Fibroblast of the aortic adventitia (primary cell): ENCODE measurements at regions not wholly inside any gene's neighbourhood (a gene's known extent, or its start where the extent isn't known, plus 50 kb on each side); places are given as distances from the start of the nearest gene placed in this dataset.

Experiments
- DNase-seq: peaks from one replicate; pipeline ENCODE4 v3.0.0-alpha.2; 2010; ENCODE audit warnings: low read depth
- H3K4me3 ChIP-seq: 2 replicates; pipeline ENCODE4 v1.5.1; 2011; ENCODE audit warnings: low read depth, mild to moderate bottlenecking, control low read depth, low read length, moderate library complexity
- TF ChIP-seq, protein P1 (sequence below): IDR thresholded peaks from 2 replicates; pipeline ENCODE4 v1.5.1; 2011; ENCODE audit warnings: mild to moderate bottlenecking, low read length, control low read depth, inconsistent platforms; ENCODE audit not compliant: insufficient read depth

DNA sequence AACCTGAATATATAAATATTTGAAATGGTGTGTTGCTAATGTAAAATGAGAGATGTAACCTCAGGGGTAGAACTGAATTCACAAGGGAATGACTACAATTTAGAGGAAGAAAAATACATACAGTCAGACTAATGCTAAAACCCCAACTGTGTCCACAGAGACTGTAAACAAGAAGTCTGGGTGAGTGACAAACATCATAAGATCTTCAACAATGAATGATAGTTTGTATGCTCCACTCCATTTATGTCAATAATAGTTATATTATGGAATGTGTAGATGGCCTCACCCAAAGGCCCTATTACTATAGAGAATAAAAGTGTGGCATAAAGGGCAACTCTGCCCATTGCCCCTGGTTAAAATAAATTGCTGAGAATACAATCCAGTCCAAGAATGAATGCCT lies 102.9 kb downstream of the CETN3 start:
- TF ChIP-seq, protein P1, sequence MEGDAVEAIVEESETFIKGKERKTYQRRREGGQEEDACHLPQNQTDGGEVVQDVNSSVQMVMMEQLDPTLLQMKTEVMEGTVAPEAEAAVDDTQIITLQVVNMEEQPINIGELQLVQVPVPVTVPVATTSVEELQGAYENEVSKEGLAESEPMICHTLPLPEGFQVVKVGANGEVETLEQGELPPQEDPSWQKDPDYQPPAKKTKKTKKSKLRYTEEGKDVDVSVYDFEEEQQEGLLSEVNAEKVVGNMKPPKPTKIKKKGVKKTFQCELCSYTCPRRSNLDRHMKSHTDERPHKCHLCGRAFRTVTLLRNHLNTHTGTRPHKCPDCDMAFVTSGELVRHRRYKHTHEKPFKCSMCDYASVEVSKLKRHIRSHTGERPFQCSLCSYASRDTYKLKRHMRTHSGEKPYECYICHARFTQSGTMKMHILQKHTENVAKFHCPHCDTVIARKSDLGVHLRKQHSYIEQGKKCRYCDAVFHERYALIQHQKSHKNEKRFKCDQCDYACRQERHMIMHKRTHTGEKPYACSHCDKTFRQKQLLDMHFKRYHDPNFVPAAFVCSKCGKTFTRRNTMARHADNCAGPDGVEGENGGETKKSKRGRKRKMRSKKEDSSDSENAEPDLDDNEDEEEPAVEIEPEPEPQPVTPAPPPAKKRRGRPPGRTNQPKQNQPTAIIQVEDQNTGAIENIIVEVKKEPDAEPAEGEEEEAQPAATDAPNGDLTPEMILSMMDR = no peak
- H3K4me3 ChIP-seq = no peak overlapping the region
- no peak for DNase-seq

DNA sequence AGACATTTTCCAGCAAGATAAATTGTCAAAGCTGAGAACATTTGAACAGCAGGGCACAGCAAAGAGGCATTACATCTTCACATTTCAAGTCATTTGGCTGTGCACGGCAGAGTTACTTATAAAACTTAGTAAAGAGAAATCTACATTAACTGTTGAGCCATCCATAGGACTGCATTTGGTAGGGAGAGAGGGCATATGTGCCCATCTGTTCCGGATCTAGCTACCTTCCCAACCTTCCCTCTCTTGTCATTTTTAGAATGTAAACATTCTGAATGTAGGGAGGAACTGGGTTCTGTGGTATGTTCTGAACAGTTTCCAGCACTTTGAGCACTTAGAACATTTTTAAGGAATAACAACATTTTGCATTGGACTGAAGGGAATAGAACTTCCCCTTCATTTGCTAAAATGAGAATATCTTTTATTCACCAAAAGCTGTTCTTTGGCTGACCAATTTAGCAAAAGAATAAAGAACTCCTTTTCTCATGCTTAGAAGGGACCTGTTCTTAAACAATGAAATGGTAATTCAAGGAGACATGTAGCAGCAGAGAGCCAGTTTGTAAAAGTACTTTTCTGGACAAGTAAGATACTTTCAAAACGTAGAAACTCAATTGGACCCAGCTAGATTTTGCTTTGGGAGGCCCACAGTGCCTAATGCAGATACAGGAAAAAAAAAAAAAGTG lies 104.4 kb downstream of the CETN3 start:
- H3K4me3 ChIP-seq = no peak overlapping the region
- no peak for DNase-seq
- TF ChIP-seq, protein P1 = no peak

DNA sequence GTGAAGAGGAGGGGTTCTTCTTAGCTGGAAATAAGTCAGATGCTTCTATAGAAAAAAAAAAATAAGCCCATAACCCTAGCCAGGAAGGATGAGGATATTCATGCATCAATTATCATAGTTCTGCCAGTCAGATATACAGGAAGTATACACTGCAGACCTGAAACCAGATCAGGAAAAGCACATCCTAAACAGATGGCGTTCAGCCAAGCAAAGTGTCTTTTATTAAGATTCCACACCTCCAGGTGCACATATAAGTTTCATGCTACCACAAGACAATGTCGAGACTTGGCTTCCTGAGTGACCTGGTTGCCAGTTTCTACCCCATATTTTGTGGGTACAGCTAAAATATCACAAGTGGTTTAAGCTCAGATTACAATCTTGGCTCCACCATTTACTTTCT lies 108.3 kb downstream of the CETN3 start:
- no peak overlapping the region for H3K4me3 ChIP-seq

DNA sequence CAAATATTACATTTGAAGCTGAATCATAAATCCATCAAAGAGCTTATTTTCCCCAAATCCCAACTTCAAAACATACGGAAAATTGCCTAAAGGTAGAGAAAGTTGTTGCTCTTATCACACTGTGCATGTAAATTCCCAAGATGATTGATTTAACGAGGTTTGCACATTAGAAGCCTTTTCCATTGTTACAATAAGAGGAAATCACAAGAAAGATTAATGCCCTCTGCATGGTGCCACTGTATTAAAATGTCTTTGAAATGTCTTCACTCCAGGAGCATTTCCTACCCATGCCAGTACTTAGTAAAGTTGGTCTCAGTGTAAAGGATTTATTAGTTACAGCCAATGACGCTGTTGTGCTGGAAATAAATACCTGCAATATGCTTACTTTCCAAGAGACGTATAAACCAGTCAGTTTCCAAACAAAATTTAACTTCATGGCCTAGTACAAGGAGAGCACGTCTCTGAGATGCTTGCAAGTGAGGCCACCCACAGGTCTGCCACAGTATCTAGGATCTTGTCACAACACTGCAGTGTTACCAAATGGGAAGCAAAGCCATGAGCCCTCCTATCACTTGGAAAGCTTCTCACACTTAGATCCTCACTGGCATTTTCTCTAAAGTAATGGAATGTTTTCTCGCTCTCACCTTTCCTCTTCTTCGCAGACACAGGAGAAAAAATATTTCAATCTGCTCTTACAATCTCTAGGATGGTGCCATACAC lies 112.4 kb downstream of the CETN3 start:
- TF ChIP-seq, protein P1 = no peak
- H3K4me3 ChIP-seq = no peak overlapping the region
- no peak for DNase-seq

More for the DNA sequence above, 108.3 kb downstream of the CETN3 start:
- no peak for DNase-seq
- TF ChIP-seq, protein P1 = no peak

DNA sequence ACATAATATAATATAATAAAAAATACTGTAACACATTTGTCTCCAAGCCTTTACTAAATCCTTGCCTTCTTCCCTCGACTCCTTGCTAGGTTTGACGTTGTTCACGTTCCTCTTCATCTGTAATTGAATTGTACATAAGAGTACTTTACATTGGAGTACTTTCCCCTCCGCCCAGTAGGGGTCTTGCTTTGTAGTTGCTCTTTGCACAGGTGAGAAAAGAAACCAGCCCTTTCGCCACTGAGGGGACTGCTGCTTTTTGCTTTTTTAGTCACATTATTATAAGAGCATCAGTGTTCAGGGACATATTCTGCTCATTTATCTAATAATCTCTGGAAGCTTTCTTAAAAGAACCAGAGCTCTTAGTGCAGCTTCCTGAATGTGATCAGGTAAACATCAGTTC lies 115.0 kb downstream of the CETN3 start:
- no peak for DNase-seq
- no peak overlapping the region for H3K4me3 ChIP-seq
- TF ChIP-seq, protein P1 = no peak

DNA sequence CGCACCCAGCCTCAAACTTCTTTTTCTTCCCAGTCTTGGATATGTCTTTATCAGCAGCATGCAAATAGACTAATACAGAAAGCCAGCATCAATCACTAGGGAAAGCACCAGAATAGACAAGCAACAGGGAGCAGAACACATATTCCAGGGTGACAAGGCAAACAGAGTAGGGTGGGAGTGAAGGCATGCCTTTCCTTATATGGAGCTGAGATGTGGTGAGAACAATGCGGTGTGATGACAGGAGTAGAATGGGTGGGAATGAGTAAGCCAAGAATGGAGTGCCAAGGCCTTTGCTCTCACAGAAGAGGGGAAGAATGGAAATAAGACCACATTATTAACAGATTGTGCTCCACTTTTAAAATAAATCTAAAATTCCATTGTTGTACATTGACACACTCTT lies 115.6 kb downstream of the CETN3 start:
- no peak overlapping the region for H3K4me3 ChIP-seq
- TF ChIP-seq, protein P1 = no peak
- DNase-seq = peak; percentile 56

DNA sequence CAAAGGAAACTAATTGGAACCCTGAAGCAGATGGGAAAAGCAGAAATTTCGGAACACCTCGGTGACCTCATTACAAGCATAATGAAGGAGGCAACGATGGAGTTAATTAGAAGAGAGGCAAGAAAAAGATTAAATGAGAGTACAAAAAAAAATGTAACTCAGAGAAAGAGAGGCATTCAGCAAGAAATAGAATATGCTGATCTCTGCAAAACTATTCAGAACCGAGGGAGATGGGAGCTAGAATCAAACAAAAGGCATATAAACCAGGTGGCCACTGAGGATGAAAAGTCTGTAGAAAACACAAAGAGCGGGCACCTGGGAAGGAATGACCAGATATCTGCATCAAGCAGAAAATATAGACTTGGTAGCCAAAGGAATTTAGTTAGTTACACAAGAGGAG lies 118.9 kb downstream of the CETN3 start:
- no peak for DNase-seq
- TF ChIP-seq, protein P1 = no peak
- H3K4me3 ChIP-seq = no peak overlapping the region
